GM23338 (cell line): ENCODE measurements at regions not wholly inside any gene's neighbourhood (a gene's known extent, or its start where the extent isn't known, plus 50 kb on each side); places are given as distances from the start of the nearest gene placed in this dataset.

Source experiments
- ATAC-seq: fragments of 200-7000 bp; cut with Tn5 transposase; 3 replicates; pipeline ENCODE4 v1.9.1; 2020
- DNase-seq: peaks from one replicate; pipeline ENCODE4 v3.0.0-alpha.2; 2015; ENCODE audit warnings: low spot score
- H2AFZ ChIP-seq: fragments of 200-600 bp; sonication (generic); 2 replicates; pipeline ENCODE4 v1.8.0; 2016; ENCODE audit warnings: antibody characterized with exemption, mild to moderate bottlenecking, moderate library complexity
- H3F3A ChIP-seq: fragments of 200-600 bp; sonication (generic); replicated peaks from 2 replicates; pipeline ENCODE4 v1.8.0; 2017; ENCODE audit warnings: antibody characterized with exemption, mixed run types, low read depth
- H3K27ac ChIP-seq: fragments of 200-600 bp; sonication (generic); 2 replicates; pipeline ENCODE4 v1.6.1; 2016; ENCODE audit warnings: low read depth
- H3K27me3 ChIP-seq: fragments of 200-600 bp; sonication (generic); 2 replicates; pipeline ENCODE4 v1.8.0; 2016; ENCODE audit warnings: mild to moderate bottlenecking, mixed run types, moderate library complexity; ENCODE audit not compliant: insufficient read depth
- H3K36me3 ChIP-seq: fragments of 200-600 bp; sonication (generic); 2 replicates; pipeline ENCODE4 v1.8.0; 2016; ENCODE audit warnings: mild to moderate bottlenecking; ENCODE audit not compliant: insufficient read depth
- H3K4me1 ChIP-seq: fragments of 200-600 bp; sonication (generic); 2 replicates; pipeline ENCODE4 v1.8.0; 2016; ENCODE audit warnings: mild to moderate bottlenecking, moderate library complexity; ENCODE audit not compliant: insufficient read depth
- H3K4me2 ChIP-seq: fragments of 200-600 bp; sonication (generic); 2 replicates; pipeline ENCODE4 v1.7.1; 2017; ENCODE audit warnings: mixed run types
- H3K4me3 ChIP-seq: fragments of 200-600 bp; sonication (generic); 2 replicates; pipeline ENCODE4 v1.6.1; 2016; ENCODE audit warnings: mixed run types
- H3K79me2 ChIP-seq: fragments of 200-600 bp; sonication (generic); replicated peaks from 2 replicates; pipeline ENCODE4 v1.8.0; 2017; ENCODE audit warnings: mild to moderate bottlenecking; ENCODE audit not compliant: insufficient read depth
- H3K9me2 ChIP-seq: fragments of 200-600 bp; sonication (generic); 2 replicates; pipeline ENCODE4 v1.8.0; 2017; ENCODE audit not compliant: insufficient read depth
- H4K20me1 ChIP-seq: fragments of 200-600 bp; sonication (generic); replicated peaks from 2 replicates; pipeline ENCODE4 v1.8.0; 2017; ENCODE audit warnings: mild to moderate bottlenecking; ENCODE audit not compliant: insufficient read depth
- H3K27ac Mint-ChIP-seq: 2 replicates; pipeline ENCODE4 v1.8.0; 2020; ENCODE audit warnings: inconsistent platforms, mild to moderate bottlenecking, moderate library complexity, mixed read lengths
- H3K27me3 Mint-ChIP-seq: 3 replicates; pipeline ENCODE4 v1.8.0; 2022; ENCODE audit warnings: low read depth, mild to moderate bottlenecking, moderate library complexity, mixed read lengths, inconsistent platforms; ENCODE audit not compliant: insufficient read depth, poor library complexity
- H3K36me3 Mint-ChIP-seq: 3 replicates; pipeline ENCODE4 v1.8.0; 2021; ENCODE audit warnings: low read depth, mild to moderate bottlenecking, inconsistent platforms, moderate library complexity, mixed read lengths
- H3K4me1 Mint-ChIP-seq: 3 replicates; pipeline ENCODE4 v1.8.0; 2020; ENCODE audit warnings: mild to moderate bottlenecking, inconsistent platforms, mixed read lengths
- H3K4me3 Mint-ChIP-seq: 3 replicates; pipeline ENCODE4 v1.8.0; 2021; ENCODE audit warnings: moderate library complexity, mild to moderate bottlenecking, inconsistent platforms, mixed read lengths
- H3K9me3 Mint-ChIP-seq: 3 replicates; pipeline ENCODE4 v1.8.0; 2020; ENCODE audit warnings: moderate library complexity, mild to moderate bottlenecking, inconsistent platforms, mixed read lengths
- CREB1 ChIP-seq: fragments of 250-450 bp; sonication (Bioruptor Pico); IDR thresholded peaks from 2 replicates; pipeline ENCODE4 v1.5.0; 2020; ENCODE audit warnings: low read depth, mild to moderate bottlenecking, moderate library complexity
- CTCF ChIP-seq, 2 experiments: fragments of 200-600 bp in 1 of 2; sonication (generic) in 1 of 2; conservative IDR thresholded peaks; 2 replicates each; pipeline versions ENCODE4 v1.5.1 to v1.6.1; 2016 to 2017; ENCODE audit warnings: antibody characterized with exemption in 2 of 2, low read depth in 2 of 2, mild to moderate bottlenecking in 2 of 2, moderate library complexity in 1 of 2
- ETS1 ChIP-seq: IDR thresholded peaks from 2 replicates; pipeline ENCODE4 v1.6.1; 2016; ENCODE audit warnings: antibody characterized with exemption
- EZH2 ChIP-seq: fragments of 200-600 bp; sonication (generic); IDR thresholded peaks from one replicate; pipeline ENCODE4 v1.8.0; 2017; ENCODE audit warnings: antibody characterized with exemption, mild to moderate bottlenecking, low read depth; ENCODE audit not compliant: unreplicated experiment
- EZH2phosphoT487 ChIP-seq: fragments of 200-600 bp; sonication (generic); IDR thresholded peaks from one replicate; pipeline ENCODE4 v1.8.1; 2018; ENCODE audit warnings: antibody characterized with exemption; ENCODE audit not compliant: unreplicated experiment
- JUNB ChIP-seq: IDR thresholded peaks from one replicate; pipeline ENCODE4 v1.6.1; 2016; ENCODE audit warnings: antibody characterized with exemption; ENCODE audit not compliant: unreplicated experiment
- NANOG ChIP-seq: IDR thresholded peaks from 2 replicates; pipeline ENCODE4 v1.6.1; 2016; ENCODE audit warnings: antibody characterized with exemption, borderline replicate concordance
- POLR2AphosphoS5 ChIP-seq: IDR thresholded peaks from 2 replicates; pipeline ENCODE4 v1.6.1; 2016; ENCODE audit warnings: antibody characterized with exemption, low read depth
- REST ChIP-seq: IDR thresholded peaks from one replicate; pipeline ENCODE4 v1.6.1; 2018; ENCODE audit warnings: antibody characterized with exemption; ENCODE audit not compliant: unreplicated experiment
- STAT1 ChIP-seq: IDR thresholded peaks from one replicate; pipeline ENCODE4 v1.6.1; 2016; ENCODE audit warnings: antibody characterized with exemption; ENCODE audit not compliant: unreplicated experiment
- ZNF114 ChIP-seq: fragments of 250-450 bp; sonication (Bioruptor Pico); IDR thresholded peaks from 2 replicates; pipeline ENCODE4 v1.5.0; 2020; ENCODE audit warnings: mild to moderate bottlenecking, moderate library complexity
- ZNF331 ChIP-seq: fragments of 250-450 bp; sonication (Bioruptor Pico); IDR thresholded peaks from 2 replicates; pipeline ENCODE4 v1.5.0; 2020; ENCODE audit warnings: low read depth, mild to moderate bottlenecking, moderate library complexity
- ZNF462 ChIP-seq: fragments of 250-450 bp; sonication (Bioruptor Pico); IDR thresholded peaks from 2 replicates; pipeline ENCODE4 v1.5.0; 2020; ENCODE audit warnings: mild to moderate bottlenecking, moderate library complexity

GRCh38 chr4:113838460-113838859, 76.9 kb upstream of the CAMK2D start:
- DNase-seq (no peak), ATAC-seq (no peak)
- H3F3A ChIP-seq, result no peaks in the 10 kb centered on the region
- H3K4me3 Mint-ChIP-seq, result no peak overlapping the region
- H3K4me1 Mint-ChIP-seq, result no peaks in the 10 kb centered on the region
- no peaks in the 10 kb centered on the region for H3K79me2 ChIP-seq
- no peak overlapping the region for H3K27ac ChIP-seq
- no peaks in the 10 kb centered on the region for H3K36me3 ChIP-seq
- no peak overlapping the region for H3K4me2 ChIP-seq
- H3K27ac Mint-ChIP-seq, result peak overlapping the region; percentile 41; the same call in 1 of the 2 replicates
- H3K4me3 ChIP-seq, result no peak overlapping the region
- TF ChIP-seq JUNB (no peak), CTCF (conservative IDR thresholded peaks at IDR 0.05; ENCODE audit: low read depth in 2 of 2) (no peak), REST (no peak), ZNF114 (no peak), ZNF462 (no peak), EZH2phosphoT487 (no peak), NANOG (no peak), ETS1 (no peak), CREB1 (no peak), EZH2 (no peak), ZNF331 (CRISPR knock-in tag) (no peak), STAT1 (no peak), POLR2AphosphoS5 (no peak)
- H3K27me3 Mint-ChIP-seq, result no peaks in the 10 kb centered on the region
- no peaks in the 10 kb centered on the region for H4K20me1 ChIP-seq
- H3K27me3 ChIP-seq, result no peaks in the 10 kb centered on the region
- H3K9me2 ChIP-seq, result no peaks in the 10 kb centered on the region
- H3K4me1 ChIP-seq, result no peaks in the 10 kb centered on the region
- no peak overlapping the region for H2AFZ ChIP-seq
- H3K9me3 Mint-ChIP-seq, result no peaks in the 10 kb centered on the region
- H3K36me3 Mint-ChIP-seq, result no peaks in the 10 kb centered on the region
